SK-N-SH treated with all-trans-retinoic acid at 6 μM for 48 hours (cell line): ENCODE measurements at regions not wholly inside any gene's neighbourhood (a gene's known extent, or its start where the extent isn't known, plus 50 kb on each side); places are given as distances from the start of the nearest gene placed in this dataset.

Experiments
- ATAC-seq: fragments of 200-7000 bp; cut with Tn5 transposase; 3 replicates; pipeline ENCODE4 v1.9.1; 2020; ENCODE audit warnings: mild to moderate bottlenecking, moderate library complexity
- ARNTL ChIP-seq: fragments of 450-650 bp; formaldehyde crosslinking; IDR thresholded peaks from 2 replicates; pipeline ENCODE4 v1.5.0; 2020; ENCODE audit warnings: low read depth, mild to moderate bottlenecking, moderate library complexity, borderline replicate concordance
- BACH2 ChIP-seq: fragments of 250-450 bp; sonication (Bioruptor Pico); IDR thresholded peaks from 2 replicates; pipeline ENCODE4 v1.9.0; 2021; ENCODE audit warnings: mild to moderate bottlenecking, borderline replicate concordance
- CSDC2 ChIP-seq: fragments of 250-450 bp; sonication (Bioruptor Pico); IDR thresholded peaks from 2 replicates; pipeline ENCODE4 v1.5.0; 2020; ENCODE audit warnings: mild to moderate bottlenecking, moderate library complexity
- ESRRG ChIP-seq: fragments of 250-450 bp; sonication (Bioruptor Pico); IDR thresholded peaks from 2 replicates; pipeline ENCODE4 v1.6.1; 2021; ENCODE audit warnings: mild to moderate bottlenecking
- GLIS3 ChIP-seq: fragments of 250-450 bp; sonication (Bioruptor Pico); IDR thresholded peaks from 2 replicates; pipeline ENCODE4 v1.5.0; 2020; ENCODE audit warnings: mild to moderate bottlenecking, moderate library complexity
- ISL1 ChIP-seq: fragments of 250-450 bp; sonication (Bioruptor Pico); IDR thresholded peaks from 2 replicates; pipeline ENCODE4 v2.1.2; 2022; ENCODE audit warnings: mild to moderate bottlenecking, moderate library complexity
- OSR1 ChIP-seq: fragments of 250-450 bp; sonication (Bioruptor Pico); IDR thresholded peaks from 2 replicates; pipeline ENCODE4 v1.8.0; 2022; ENCODE audit warnings: moderate library complexity, mild to moderate bottlenecking, inconsistent platforms
- PPARA ChIP-seq: fragments of 250-450 bp; sonication (Bioruptor Pico); IDR thresholded peaks from 2 replicates; pipeline ENCODE4 v1.5.0; 2020; ENCODE audit warnings: mild to moderate bottlenecking, borderline replicate concordance
- RARB ChIP-seq: fragments of 250-450 bp; sonication (Bioruptor Pico); IDR thresholded peaks from 2 replicates; pipeline ENCODE4 v1.8.0; 2021; ENCODE audit warnings: mild to moderate bottlenecking, moderate library complexity
- SNAI2 ChIP-seq: fragments of 250-450 bp; sonication (Bioruptor Pico); IDR thresholded peaks from 2 replicates; pipeline ENCODE4 v1.5.0; 2020; ENCODE audit warnings: mild to moderate bottlenecking, moderate library complexity
- ZC3H10 ChIP-seq: fragments of 250-450 bp; sonication (Bioruptor Pico); IDR thresholded peaks from 2 replicates; pipeline ENCODE4 v1.5.1; 2021; ENCODE audit warnings: mild to moderate bottlenecking, moderate library complexity
- ZFP3 ChIP-seq: fragments of 250-450 bp; sonication (Bioruptor Pico); IDR thresholded peaks from 2 replicates; pipeline ENCODE4 v1.5.0; 2020; ENCODE audit warnings: mild to moderate bottlenecking, moderate library complexity
- ZFP30 ChIP-seq: fragments of 450-650 bp; formaldehyde crosslinking; IDR thresholded peaks from 2 replicates; pipeline ENCODE4 v1.5.0; 2022; ENCODE audit warnings: mild to moderate bottlenecking, moderate library complexity
- ZNF70 ChIP-seq: fragments of 450-650 bp; formaldehyde crosslinking; IDR thresholded peaks from 2 replicates; pipeline ENCODE4 v1.5.0; 2020; ENCODE audit warnings: mild to moderate bottlenecking, moderate library complexity
- TF ChIP-seq, protein P1 (sequence below): fragments of 250-450 bp; sonication (Bioruptor Pico); IDR thresholded peaks from 2 replicates; pipeline ENCODE4 v1.5.0; 2020; ENCODE audit warnings: mild to moderate bottlenecking, moderate library complexity
- TF ChIP-seq, protein P2 (sequence below): fragments of 250-450 bp; sonication (Bioruptor Pico); IDR thresholded peaks from 2 replicates; pipeline ENCODE4 v1.5.1; 2021; ENCODE audit warnings: mild to moderate bottlenecking, moderate library complexity
- TF ChIP-seq, protein P3 (sequence below): fragments of 250-450 bp; sonication (Bioruptor Pico); IDR thresholded peaks from 2 replicates; pipeline ENCODE4 v1.8.0; 2021; ENCODE audit warnings: low read depth, mild to moderate bottlenecking, moderate library complexity, borderline replicate concordance
- TF ChIP-seq, protein P4 (sequence below): fragments of 250-450 bp; sonication (Bioruptor Pico); IDR thresholded peaks from 2 replicates; pipeline ENCODE4 v1.8.0; 2020; ENCODE audit warnings: mild to moderate bottlenecking, moderate library complexity, borderline replicate concordance
- TF ChIP-seq, protein P5 (sequence below): fragments of 250-450 bp; sonication (Bioruptor Pico); IDR thresholded peaks from 2 replicates; pipeline ENCODE4 v1.5.1; 2020; ENCODE audit warnings: low read depth, mild to moderate bottlenecking, moderate library complexity

DNA sequence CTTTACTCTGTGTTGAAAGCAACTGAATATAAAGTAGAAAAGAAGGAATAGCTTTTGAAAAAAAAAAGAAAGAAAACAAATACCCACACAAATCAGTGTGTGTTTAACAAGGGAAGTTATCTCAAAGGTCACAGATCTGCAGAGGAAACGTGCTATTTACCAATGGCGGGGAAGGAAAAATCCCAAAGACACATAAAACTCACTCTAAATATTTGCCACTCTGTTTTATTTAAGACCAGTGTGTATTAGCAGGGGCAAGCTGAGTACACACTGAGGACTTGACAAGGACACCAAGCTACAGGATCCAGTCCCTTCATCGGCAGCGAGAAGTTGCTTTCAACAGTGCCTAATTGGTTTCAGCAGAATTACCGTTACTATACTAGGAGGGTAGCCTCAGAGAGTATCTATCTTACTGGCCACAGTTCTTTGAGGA lies 252.5 kb downstream of the DEPDC1B start:
- no peak for ATAC-seq
- TF ChIP-seq SNAI2 (CRISPR knock-in tag) (no peak), OSR1 (no peak), ARNTL (CRISPR knock-in tag) (no peak), RARB (CRISPR knock-in tag) (no peak), CSDC2 (CRISPR knock-in tag) (no peak), ZC3H10 (CRISPR knock-in tag) (no peak), PPARA (CRISPR knock-in tag) (no peak), ZNF70 (no peak), ZFP30 (CRISPR knock-in tag) (no peak)
- TF ChIP-seq, protein P1, sequence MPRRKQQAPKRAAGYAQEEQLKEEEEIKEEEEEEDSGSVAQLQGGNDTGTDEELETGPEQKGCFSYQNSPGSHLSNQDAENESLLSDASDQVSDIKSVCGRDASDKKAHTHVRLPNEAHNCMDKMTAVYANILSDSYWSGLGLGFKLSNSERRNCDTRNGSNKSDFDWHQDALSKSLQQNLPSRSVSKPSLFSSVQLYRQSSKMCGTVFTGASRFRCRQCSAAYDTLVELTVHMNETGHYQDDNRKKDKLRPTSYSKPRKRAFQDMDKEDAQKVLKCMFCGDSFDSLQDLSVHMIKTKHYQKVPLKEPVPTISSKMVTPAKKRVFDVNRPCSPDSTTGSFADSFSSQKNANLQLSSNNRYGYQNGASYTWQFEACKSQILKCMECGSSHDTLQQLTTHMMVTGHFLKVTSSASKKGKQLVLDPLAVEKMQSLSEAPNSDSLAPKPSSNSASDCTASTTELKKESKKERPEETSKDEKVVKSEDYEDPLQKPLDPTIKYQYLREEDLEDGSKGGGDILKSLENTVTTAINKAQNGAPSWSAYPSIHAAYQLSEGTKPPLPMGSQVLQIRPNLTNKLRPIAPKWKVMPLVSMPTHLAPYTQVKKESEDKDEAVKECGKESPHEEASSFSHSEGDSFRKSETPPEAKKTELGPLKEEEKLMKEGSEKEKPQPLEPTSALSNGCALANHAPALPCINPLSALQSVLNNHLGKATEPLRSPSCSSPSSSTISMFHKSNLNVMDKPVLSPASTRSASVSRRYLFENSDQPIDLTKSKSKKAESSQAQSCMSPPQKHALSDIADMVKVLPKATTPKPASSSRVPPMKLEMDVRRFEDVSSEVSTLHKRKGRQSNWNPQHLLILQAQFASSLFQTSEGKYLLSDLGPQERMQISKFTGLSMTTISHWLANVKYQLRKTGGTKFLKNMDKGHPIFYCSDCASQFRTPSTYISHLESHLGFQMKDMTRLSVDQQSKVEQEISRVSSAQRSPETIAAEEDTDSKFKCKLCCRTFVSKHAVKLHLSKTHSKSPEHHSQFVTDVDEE (CRISPR knock-in tag) = no peak
- TF ChIP-seq, protein P2, sequence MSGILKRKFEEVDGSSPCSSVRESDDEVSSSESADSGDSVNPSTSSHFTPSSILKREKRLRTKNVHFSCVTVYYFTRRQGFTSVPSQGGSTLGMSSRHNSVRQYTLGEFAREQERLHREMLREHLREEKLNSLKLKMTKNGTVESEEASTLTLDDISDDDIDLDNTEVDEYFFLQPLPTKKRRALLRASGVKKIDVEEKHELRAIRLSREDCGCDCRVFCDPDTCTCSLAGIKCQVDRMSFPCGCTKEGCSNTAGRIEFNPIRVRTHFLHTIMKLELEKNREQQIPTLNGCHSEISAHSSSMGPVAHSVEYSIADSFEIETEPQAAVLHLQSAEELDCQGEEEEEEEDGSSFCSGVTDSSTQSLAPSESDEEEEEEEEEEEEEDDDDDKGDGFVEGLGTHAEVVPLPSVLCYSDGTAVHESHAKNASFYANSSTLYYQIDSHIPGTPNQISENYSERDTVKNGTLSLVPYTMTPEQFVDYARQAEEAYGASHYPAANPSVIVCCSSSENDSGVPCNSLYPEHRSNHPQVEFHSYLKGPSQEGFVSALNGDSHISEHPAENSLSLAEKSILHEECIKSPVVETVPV = no peak
- TF ChIP-seq, protein P3, sequence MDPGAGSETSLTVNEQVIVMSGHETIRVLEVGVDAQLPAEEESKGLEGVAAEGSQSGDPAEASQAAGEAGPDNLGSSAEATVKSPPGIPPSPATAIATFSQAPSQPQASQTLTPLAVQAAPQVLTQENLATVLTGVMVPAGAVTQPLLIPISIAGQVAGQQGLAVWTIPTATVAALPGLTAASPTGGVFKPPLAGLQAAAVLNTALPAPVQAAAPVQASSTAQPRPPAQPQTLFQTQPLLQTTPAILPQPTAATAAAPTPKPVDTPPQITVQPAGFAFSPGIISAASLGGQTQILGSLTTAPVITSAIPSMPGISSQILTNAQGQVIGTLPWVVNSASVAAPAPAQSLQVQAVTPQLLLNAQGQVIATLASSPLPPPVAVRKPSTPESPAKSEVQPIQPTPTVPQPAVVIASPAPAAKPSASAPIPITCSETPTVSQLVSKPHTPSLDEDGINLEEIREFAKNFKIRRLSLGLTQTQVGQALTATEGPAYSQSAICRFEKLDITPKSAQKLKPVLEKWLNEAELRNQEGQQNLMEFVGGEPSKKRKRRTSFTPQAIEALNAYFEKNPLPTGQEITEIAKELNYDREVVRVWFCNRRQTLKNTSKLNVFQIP = no peak
- TF ChIP-seq, protein P4, sequence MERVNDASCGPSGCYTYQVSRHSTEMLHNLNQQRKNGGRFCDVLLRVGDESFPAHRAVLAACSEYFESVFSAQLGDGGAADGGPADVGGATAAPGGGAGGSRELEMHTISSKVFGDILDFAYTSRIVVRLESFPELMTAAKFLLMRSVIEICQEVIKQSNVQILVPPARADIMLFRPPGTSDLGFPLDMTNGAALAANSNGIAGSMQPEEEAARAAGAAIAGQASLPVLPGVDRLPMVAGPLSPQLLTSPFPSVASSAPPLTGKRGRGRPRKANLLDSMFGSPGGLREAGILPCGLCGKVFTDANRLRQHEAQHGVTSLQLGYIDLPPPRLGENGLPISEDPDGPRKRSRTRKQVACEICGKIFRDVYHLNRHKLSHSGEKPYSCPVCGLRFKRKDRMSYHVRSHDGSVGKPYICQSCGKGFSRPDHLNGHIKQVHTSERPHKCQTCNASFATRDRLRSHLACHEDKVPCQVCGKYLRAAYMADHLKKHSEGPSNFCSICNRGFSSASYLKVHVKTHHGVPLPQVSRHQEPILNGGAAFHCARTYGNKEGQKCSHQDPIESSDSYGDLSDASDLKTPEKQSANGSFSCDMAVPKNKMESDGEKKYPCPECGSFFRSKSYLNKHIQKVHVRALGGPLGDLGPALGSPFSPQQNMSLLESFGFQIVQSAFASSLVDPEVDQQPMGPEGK (CRISPR knock-in tag) = no peak
- TF ChIP-seq, protein P5, sequence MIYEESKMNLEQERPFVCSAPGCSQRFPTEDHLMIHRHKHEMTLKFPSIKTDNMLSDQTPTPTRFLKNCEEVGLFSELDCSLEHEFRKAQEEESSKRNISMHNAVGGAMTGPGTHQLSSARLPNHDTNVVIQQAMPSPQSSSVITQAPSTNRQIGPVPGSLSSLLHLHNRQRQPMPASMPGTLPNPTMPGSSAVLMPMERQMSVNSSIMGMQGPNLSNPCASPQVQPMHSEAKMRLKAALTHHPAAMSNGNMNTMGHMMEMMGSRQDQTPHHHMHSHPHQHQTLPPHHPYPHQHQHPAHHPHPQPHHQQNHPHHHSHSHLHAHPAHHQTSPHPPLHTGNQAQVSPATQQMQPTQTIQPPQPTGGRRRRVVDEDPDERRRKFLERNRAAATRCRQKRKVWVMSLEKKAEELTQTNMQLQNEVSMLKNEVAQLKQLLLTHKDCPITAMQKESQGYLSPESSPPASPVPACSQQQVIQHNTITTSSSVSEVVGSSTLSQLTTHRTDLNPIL (CRISPR knock-in tag) = no peak

DNA sequence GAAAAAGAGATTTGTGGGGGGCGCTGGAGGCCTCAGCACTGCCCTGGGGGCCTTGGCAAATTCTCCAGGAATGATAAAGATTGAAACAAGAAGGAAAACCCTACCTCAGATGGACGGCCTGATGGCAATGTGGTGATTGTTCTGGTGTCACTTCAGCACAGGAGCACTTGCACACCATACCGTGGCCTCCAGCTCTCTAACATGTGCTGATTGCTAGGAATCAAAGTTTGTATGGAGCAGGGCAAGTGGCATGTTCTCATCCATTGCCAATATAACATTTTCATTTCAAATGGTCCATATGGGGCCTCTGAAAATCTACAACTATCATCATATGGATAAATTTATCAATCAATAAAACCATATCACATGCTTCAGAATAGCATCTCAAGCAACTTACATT lies 253.0 kb downstream of the DEPDC1B start:
- TF ChIP-seq, protein P2 = no peak
- no peak for TF ChIP-seq ESRRG (CRISPR knock-in tag)
- TF ChIP-seq, protein P3 = no peak
- no peak for TF ChIP-seq ZNF70
- no peak for TF ChIP-seq ZFP3 (CRISPR knock-in tag)
- TF ChIP-seq GLIS3 (CRISPR knock-in tag) = no peak
- TF ChIP-seq ZFP30 (CRISPR knock-in tag) = no peak
- TF ChIP-seq ZC3H10 (CRISPR knock-in tag) = no peak
- TF ChIP-seq CSDC2 (CRISPR knock-in tag) = no peak
- no peak for TF ChIP-seq RARB (CRISPR knock-in tag)
- no peak for TF ChIP-seq ARNTL (CRISPR knock-in tag)
- no peak for TF ChIP-seq PPARA (CRISPR knock-in tag)
- no peak for TF ChIP-seq ISL1 (CRISPR knock-in tag)
- no peak for TF ChIP-seq BACH2 (CRISPR knock-in tag)
- ATAC-seq = no peak
